Stimulated activated CD8-positive, alpha-beta memory T cell treated with anti-CD3 and anti-CD28 coated beads, Interleukin-7, amount 100 ng/mL, for 48 hours (primary cell): ENCODE measurements at regions not wholly inside any gene's neighbourhood (a gene's known extent, or its start where the extent isn't known, plus 50 kb on each side); places are given as distances from the start of the nearest gene placed in this dataset.

ENCODE experiments used
- DNase-seq, 2 donors: peaks; one replicate each; pipeline ENCODE4 v3.0.0-alpha.2; 2020; ENCODE audit warnings: low read depth in 1 of 2; ENCODE audit errors: extremely low read depth in 1 of 2

DNA sequence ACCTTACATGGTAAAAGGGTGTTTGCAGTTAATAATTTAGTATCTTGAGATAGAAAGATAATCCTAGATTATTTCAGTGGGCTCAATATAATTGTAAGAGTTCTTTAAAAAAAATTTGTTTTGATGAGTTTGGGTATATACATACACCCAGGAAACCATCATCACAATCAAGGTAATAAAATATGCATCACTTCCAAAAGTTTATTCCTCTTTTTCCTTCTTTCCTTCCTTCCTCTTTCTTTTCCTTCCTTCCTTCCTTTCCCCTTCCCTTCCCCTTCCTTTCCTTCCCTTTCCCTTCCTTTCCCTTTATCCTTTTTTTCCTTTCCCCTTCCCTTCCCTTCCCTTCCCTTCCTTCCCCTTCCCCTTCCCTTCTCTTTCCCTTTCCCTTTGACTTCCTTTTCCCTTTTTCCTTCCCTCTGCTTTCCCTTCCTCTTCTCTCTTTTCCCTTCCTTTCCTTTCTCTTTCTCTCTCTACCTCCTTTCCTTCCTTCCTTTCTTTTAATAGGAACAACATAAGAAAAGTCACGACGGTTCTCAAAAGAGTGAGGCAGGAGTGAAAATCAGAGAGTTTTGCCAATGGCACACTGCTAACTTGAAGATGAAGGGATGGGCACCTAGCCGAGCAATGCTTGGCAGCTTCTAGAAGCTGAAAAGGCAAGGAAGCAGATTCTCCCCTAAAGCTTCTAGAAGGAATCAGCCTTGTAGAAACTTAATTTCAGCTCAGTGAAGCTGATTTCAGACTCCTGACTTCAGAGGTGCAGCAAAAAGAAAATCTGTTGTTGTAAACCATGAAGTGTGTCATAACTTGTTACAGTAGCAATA lies 2050.2 kb upstream of the AGA start:
- no peak for DNase-seq

DNA sequence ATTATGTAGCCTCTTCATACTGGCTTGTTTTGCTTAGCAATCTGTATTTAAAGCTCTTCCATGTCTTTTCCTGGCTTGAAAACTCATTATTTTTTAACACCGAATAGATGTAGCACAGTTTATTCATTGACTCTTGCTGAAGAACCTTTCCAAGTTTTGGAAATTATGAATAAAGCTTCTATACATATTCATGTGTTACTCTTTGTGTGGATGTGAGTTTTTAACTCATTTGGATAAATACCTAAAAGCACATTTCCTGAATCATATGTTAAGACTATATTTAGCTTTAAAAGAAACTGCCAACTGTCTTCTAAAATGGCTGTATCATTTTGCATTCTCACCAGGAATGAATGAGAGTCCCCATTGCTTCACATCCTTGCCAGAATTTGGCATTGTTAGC lies 2061.7 kb upstream of the AGA start:
- no peak for DNase-seq

DNA sequence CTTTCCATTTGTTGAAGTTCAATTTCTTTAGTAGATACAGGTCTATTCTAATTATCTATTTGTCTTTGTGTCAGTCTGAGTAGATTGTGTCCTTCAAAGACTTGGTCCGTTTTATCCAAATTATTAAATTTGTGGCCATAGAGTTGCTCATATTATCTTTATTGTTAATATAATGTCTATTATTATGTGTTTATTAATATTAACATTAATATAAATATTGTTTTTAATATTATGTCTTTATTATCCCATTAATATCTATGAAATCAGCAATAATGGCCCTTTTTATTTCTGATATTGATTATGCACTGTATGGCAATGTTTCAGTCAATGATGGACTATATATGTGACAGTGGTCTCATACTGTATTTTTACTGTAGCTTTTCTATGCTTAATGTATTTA lies 2067.3 kb upstream of the AGA start:
- DNase-seq = no peak

DNA sequence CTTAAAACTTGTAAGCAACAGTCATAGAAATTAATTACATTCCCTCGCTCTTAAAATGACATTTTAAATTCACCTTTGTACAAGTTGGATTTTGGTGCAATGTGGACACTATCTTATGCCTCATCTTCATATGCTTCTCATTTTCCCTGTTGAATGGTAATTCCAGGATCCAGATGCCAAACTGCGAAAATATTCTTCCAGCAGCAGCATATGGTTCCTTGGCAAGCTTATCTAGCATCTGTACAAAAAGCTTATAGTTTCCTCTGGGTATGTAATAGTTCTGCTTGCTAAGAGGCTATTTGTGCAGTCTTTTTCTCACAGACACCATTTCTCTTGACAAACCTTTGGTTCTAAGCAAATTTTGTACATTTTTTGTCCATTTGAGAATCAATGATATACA lies 2079.7 kb upstream of the AGA start:
- no peak for DNase-seq

DNA sequence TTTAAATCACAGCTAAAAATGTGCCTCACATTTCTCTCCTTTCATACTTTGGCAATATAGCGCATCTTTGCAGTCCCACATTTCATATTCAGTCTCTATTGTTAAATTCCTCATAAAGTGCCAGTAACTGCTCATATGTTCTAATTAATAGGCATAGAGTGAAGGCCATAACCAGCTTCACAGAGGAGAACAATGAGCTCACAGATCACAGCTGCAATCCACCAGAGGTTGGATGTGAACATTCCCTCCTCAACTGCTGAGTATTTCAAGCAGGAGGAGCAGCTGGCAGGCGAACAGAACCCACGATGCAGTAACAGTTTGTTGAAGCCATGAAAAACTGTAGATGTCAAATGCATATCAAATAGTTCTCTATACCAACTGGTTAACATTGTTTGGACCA lies 2088.7 kb upstream of the AGA start:
- DNase-seq = no peak

DNA sequence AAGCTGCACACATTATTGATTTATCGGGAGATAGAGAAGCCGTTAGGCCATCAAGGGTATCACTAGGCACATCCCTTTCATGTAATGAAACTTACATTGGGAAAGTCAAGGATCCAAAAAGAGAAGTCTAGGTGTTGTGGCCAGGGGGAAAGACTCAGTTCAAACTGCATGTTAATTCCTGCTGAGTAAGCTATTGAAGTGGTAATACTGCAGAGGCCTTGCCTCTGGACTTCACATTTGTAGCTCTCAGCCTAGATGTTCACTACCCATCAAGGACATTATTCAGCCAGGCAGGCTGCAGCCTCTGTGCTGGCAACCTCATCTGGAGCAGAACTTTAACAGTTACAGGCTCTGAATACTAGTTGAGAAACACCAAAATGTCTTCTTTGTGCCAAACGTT lies 2094.5 kb upstream of the AGA start:
- no peak for DNase-seq

DNA sequence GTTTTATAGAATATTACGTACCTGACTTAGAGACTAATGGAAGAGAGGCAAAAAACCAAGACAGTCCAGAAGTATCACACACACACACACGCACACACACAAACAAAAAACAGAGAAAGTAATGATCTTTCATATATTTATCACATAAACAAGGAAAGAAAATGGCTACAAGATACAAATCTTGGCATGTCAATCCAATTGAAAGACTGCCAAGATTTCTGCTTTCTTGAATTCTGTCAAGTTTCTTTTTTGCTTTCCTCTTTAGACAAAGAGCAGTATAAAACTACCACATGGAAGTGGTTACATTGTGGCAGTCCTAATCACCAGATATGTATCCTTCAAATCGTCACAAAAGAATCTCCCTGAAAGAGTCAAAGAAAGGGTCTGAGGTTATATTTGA lies 2097.4 kb upstream of the AGA start:
- DNase-seq = no peak

DNA sequence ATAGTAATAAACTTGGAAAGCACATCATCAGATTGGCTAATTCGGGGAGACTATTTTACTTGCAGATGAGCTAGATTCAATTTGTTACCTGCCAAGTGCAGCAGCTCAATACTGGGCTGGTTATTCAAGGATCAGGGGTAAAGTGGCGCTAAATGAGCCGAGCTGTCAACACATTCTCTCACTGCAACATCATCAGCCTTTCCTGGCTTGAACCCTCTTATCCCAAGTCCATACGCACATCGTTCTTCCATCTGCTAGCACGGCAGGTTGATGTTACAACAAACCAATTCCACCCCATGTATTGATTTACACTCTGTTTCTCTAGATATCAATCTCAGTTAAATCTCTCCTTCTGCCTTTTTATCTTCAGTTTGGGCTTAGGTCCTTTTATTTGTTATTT lies 2101.5 kb upstream of the AGA start:
- no peak for DNase-seq

DNA sequence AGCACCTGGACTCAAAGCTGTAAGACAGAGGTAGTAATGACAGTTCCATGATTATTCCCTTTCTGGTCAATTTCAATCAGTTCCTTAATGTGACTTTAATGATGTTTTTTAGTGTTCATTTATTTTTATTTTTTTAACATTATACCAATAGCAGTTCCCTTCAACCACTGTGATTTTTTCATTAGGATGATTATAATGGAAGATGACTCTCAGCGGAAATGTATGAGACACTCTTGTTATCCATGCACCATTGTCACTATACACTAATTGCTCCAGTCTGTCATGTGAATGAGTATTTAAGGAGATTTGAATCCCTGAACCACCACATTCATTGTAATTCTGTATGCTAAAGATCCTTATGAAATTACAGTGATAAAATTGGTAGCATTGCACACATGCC lies 2102.3 kb upstream of the AGA start:
- no peak for DNase-seq

DNA sequence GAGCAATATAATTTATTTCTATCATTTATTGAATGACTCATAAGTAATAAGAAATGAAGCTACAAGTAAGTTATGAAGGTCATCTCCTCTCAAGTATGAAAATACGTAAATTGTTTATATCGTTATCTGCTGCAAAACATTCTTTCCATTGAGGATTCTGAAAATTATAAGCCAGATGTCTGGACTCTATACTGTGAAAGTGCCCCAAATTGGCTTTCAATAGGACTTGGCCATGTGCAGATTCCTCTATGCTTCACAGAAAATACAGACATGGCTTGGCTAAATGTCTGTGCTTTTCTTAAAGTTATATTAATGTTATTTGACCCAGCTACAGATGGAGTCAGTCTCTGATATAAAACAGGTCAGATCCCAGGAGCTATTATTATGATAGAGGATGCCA lies 2109.9 kb upstream of the AGA start:
- DNase-seq = no peak

DNA sequence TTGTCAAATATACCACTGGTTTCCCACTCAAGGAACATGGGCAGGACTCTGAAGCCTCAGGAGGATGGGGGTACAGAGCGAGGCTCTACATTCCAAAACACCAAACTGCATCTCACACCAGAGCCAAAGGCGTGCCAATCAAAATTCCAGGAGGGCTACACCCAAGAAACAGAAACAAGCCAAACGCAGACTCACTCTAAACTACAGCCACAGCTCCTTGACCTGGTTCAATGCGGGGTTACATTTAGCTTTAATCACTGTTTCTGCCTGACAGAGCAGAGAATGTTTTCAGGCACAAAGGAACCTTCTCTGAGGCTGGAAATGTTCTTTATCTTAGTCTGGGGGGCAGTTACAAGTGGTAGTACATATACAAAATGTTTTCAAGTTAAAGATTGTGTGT lies 2121.5 kb upstream of the AGA start:
- DNase-seq = no peak

DNA sequence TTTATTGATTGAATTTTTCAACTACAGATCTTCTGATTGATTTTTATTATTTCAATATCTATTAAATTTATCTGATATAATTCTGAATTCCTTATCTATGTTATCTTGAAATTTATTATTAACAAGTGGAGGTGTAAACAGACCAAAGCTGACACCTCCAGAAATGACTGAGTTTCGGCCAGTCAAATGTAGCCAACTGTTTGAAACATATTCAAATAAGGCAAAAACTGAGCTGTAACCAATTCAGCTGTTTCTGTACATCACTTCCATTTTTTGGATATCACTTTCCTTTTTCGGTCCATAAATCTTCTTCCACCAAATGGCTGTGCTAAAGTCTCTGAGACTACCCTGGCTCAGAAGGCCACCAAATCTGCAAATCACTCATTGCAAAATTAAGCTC lies 2127.3 kb upstream of the AGA start:
- DNase-seq = no peak

DNA sequence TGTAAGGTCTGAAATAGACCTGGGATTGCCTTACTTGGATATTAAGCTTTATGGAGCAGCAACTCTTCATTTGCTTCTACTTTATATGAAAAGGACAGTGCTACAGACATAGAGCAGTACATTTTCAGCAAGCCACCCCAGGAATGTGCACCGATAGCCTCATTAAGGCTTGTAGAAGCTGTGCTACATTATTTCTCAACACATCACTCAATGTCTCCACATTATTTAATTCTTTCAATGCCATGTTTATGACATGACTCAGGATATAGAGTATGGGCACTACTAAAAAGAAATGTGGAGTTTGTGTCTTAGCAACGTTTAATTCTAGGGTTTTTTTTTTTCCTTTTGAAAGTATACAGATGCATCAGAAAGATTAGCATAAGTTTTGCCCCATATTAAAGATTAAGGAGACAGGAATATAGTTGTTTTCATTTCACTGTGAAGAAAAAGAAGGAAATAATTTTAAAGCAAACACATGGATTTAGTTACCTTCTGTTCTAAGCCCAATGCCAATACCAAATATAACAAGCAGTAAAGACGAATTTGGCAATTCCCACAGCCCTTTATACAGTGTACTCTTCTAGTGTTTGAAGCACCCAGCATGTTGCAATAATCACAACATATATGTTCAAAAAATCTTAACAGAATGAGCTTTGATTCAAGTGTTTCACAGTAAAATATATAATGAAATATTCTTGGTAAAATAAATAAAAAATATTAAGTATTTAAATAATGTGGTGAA lies 2140.1 kb upstream of the AGA start:
- no peak for DNase-seq

DNA sequence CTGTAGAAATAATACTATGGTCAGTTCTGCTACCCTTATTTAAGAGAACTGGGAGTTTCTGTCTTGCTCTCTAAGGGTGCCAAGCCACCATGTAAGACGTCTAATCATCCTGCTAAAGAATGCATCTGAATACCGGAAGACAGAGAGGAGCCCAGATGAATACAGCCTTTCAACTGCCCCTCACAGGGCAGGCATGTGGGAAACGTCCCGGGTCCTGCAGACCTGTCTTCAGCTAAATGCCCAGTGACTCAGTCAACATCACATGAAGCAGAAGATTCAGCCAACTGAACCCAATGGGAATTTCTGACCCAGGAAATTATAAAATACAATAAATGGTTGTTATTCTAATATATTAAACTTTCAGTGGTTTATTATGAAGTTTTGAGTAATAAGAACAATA lies 2141.0 kb upstream of the AGA start:
- no peak for DNase-seq

DNA sequence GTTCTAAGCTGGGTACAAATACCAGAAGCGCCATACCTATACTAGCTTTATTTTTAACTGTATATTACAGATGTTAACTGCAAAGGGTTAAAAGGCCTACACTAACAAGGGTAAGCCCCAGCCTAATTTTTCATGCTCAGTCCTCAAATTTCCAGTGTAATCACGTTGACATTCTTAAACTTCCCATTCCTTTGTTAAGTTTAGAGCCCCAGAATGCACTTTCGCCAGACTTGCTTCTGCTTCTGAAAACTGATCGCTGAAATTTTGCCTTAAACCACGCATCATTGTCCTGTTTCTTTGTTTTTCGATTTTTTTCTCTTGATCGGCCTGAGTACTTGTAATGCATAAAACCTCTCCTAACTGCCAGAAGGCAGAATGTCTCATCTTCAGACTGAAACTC lies 2141.9 kb upstream of the AGA start:
- no peak for DNase-seq

DNA sequence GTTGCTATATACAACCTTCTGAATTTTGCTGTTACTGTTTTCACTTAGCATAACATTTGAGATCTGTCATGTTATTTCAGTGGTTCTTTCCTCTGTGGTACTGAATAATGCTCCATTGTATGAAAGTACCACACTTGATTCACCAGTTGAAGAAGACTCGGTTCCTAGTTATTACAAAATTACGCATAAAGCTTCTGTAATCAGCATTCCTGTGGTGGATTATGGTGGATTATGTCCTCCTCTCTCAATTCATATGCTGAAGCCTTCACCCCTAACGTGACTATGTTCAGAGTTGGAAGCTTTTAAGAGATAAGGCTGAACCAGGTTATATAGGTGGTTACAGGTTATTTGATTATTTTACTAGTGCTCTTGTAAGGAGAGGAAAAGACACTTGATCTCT lies 2143.5 kb upstream of the AGA start:
- no peak for DNase-seq

DNA sequence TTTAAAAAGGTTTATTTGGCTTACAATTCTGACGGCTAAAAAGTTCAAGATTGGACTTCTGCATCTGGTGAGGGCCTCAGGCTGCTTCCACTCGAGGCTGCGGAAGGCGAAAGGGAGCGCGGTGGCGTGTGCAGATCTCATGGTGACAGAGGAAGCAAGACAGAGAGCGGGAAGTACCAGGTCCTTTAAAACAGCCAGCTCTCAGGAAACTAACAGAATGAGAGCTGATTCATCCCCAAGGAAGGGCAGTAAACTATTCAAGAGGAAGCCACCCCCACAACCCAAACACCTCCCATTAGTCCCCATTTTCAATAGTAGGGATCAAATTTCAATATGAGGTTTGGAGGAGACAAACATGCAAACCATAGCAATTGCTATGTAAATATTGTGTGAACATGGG lies 2144.2 kb upstream of the AGA start:
- no peak for DNase-seq

DNA sequence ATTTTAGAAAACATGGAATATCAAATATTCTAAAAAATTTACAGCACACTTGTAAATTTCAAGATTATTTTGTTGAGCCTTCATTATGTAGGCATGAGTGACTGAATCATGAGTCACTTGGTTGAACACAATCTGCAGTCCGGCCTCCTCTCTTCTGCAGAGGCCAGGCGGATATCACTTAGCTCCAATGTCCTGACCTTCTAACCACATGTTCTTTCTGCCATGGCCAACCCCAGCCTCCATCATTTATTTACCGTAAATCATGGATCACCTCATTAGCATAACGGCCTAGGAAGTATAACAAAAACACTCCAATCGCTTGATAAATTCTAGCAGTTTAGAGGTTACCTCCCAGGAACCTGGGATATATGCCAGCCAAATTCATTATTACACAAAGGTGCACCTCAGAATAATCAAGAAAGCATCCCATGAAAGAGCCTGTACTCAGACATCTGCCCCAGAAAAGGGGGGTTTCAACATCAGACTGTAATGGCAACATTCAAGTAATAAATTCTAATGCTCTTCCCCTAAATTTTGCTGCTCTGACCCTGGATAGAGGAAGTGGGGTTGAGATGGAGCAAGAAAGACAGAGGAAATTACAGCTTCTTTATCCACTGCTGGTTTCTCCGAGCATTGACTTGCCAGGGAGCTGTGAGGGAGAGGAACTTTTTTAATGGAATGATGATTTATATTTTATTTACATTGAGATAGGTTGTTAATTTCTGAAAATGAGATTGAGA lies 2153.6 kb upstream of the AGA start:
- no peak for DNase-seq

DNA sequence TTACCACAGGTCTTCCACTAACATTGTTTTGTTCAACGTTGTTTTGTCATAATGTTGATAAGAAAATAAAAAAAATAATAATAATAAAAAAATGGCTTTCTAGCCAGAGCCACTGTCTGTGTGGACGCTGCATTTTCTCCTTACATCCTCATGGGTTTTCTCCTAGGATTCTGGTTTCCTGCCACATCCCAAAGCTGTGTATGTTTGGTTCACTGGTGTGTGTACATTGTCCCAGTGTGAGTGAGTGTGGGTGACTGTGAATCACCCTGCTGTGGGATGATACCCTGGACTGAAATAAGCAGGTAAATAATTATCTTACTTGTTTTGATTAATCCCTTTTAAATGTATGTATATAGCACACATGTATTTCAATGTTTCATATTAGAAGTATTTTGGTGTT lies 2154.4 kb upstream of the AGA start:
- DNase-seq = no peak

DNA sequence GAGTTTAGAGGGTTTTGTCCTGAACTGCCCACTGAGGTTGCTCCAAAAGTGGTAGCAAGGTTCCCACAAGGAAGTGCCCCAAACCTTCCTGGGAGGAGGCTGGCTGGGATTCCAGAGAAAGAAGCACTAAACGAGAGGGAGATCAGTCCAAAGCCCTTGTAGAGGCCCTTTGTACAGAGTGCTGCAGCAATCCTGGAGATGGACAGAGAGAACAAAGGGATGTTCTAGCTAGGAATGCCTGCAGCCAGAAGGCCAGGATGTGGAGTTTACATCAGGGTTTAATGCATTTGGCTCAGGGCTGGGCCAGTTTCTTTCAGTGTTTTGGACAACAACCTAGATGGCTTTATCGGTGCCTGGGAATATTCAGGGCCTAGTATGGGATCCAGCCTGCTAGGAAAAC lies 2155.1 kb upstream of the AGA start:
- DNase-seq = no peak

DNA sequence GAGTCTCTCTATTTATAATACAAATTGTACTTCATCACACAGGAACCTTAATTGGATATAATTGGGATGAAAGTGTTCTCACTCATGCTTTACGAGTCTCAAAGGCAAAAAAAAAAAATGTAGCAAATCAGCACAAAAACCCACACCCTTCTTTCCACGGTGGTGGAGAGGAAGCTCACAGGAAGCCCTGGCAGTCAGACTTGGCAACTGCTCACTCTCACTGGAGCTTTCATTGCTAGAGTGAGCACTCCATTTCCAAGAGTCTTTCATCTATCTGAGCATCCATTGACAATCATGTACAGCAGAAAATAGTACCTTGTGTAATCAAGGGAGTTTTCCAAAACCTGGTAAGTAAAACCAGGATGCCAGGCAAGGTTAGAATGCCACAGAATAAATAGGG lies 2159.4 kb upstream of the AGA start:
- DNase-seq = no peak

DNA sequence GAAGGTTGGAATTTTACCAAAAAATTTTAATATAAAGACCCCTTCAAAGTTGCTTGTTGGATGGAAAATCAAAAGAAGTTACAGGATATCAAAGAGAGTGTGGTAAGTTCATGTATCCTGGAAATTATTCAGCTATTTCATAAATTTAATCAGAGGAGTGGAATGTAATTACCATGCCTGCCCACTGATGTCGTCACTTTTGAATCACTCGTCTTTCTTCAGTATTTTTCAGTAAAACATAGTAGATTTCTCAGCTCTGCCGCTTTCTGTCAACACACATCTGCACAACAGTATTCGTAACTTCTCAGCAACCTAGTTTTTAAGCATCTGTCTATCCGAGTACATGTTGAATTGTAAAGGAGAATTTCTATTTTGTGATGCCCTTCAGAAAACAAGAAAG lies 2163.0 kb upstream of the AGA start:
- no peak for DNase-seq
